ENCODE measurements at regions not wholly inside any gene's neighbourhood (a gene's known extent, or its start where the extent isn't known, plus 50 kb on each side); places are given as distances from the start of the nearest gene placed in this dataset.

GRCh38 chr1:112776688-112777087 is 61.6 kb upstream of the PPM1J start:
- H3K4me3 ChIP-seq (ENCODE audit: low read depth, low read length) = no peak overlapping the region
- no peak for TF ChIP-seq CTCF (conservative IDR thresholded peaks at IDR 0.05; ENCODE audit: low read depth, low read length)
- no peak for DNase-seq (ENCODE audit: low read depth)

GRCh38 chr1:112772781-112773180 is 57.6 kb upstream of the PPM1J start:
- no peak for DNase-seq (ENCODE audit: low read depth)
- no peak for TF ChIP-seq CTCF (conservative IDR thresholded peaks at IDR 0.05; ENCODE audit: low read depth, low read length)
- no peak overlapping the region for H3K4me3 ChIP-seq (ENCODE audit: low read depth, low read length)

GRCh38 chr1:112770724-112771123 is 55.6 kb upstream of the PPM1J start:
- no peak for TF ChIP-seq CTCF (conservative IDR thresholded peaks at IDR 0.05; ENCODE audit: low read depth, low read length)
- H3K4me3 ChIP-seq (ENCODE audit: low read depth, low read length) = no peak overlapping the region
- DNase-seq (ENCODE audit: low read depth) = no peak

GRCh38 chr1:112769611-112770010 is 54.5 kb upstream of the PPM1J start:
- no peak for DNase-seq (ENCODE audit: low read depth)
- no peak for TF ChIP-seq CTCF (conservative IDR thresholded peaks at IDR 0.05; ENCODE audit: low read depth, low read length)
- H3K4me3 ChIP-seq (ENCODE audit: low read depth, low read length) = no peak overlapping the region

- no peak for TF ChIP-seq CTCF (conservative IDR thresholded peaks at IDR 0.05; ENCODE audit: low read depth, low read length)
These were observed 52.5 kb upstream of the PPM1J start for GRCh38 chr1:112767646-112768045.

More at GRCh38 chr1:112767646-112768045, 52.5 kb upstream of the PPM1J start:
- H3K4me3 ChIP-seq (ENCODE audit: low read depth, low read length) = no peak overlapping the region
- no peak for DNase-seq (ENCODE audit: low read depth)
